Germinal center (tissue), 1 donor: ENCODE measurements at regions not wholly inside any gene's neighbourhood (a gene's known extent, or its start where the extent isn't known, plus 50 kb on each side); places are given as distances from the start of the nearest gene placed in this dataset.
"Not testable (repeated sequence)": the region's sequence is repeated elsewhere in the genome, so short reads cannot be mapped to it uniquely, and the experiment has no call there.

Experiments
- DNase-seq: peaks from one replicate; pipeline ENCODE4 v3.0.0; 2012; ENCODE audit warnings: mixed read lengths, low spot score

DNA sequence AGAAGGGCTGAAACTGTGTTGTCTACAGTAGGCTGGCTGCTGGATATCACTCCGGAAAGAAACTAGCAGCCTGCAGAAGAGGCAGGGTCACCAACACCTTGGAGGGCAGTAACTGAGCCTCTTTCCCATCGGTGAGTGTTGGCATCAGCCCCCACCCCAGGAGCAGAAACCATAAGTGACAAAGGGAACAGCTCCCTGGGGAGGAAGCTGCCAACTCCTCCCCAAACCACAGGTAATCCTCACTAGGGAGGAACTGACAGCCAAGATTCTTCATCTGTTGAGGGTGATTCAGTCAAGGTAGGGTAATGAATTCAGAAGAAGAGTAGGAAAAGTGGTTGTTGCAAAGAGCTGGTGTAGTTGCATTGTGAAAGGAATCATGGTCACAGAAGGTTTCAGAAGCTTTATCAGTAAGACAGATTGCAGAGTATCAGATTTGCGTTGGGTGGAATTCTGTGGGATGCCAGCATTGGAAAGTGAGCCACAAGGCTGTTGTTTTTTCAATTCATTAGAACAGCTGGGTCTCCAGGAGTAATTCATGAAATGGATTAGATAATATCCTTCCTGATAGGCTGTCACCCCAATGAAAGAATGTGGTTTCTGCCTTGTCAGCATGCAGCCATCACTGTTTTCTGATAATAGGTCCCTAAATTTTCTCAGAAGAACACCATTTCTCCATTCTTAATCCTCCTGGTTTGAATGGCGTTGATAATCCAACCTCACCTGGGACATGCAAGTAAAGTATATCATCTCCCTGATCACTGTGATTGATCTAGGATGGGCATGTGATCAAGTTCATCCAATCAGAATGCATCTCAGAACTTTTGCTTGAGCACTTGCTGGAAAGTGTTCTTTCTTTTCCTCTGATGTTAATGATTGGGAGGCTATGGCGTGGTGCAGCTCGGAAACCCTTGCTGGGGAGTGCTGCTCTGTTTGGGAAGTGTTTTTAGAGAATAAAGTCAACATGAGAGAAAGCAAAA is 75.0 kb upstream of the CTBP2 start:
- DNase-seq: no peak

DNA sequence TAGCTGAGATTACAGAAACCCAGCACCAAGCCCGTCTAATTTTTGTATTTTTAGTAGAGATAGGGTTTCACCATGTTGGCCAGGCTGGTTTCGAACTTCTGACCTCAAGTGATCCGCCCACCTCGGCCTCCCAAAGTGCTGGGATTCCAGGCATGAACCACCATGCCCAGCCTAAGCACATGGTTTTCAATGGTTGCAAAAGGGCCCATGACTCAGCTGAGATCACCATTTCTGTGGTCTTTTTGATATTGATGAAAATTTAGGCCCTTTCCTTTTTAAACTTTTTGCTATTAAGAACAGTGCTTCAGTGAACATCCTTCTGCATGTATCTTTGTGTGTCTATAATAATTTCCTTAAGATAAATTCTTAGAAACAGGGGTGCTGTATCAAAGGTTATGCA is 74.2 kb upstream of the CTBP2 start:
- not testable (repeated sequence) for DNase-seq

DNA sequence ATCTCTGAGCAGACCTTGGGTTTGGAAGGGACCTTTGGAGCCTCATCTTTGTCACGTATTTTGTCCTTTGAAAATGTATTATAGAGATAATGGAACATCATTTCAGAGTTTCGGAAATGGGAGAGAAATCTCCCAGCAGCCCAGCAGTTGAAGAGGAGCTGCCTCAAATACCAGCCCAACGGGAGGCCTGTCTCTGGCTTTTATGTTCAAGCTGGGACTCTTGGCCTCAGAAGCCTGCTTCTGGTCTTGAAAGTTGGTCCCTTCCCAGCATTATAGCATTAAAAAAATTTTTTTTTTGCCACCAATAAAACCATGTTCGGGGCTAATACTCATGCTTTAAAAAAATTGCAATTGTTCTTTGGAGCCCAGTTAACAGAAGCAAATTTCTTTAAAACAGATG is 73.4 kb upstream of the CTBP2 start:
- DNase-seq: no peak

- DNase-seq: no peak
Observed at GRCh38 chr10:125232841-125233240, 72.5 kb upstream of the CTBP2 start.

DNA sequence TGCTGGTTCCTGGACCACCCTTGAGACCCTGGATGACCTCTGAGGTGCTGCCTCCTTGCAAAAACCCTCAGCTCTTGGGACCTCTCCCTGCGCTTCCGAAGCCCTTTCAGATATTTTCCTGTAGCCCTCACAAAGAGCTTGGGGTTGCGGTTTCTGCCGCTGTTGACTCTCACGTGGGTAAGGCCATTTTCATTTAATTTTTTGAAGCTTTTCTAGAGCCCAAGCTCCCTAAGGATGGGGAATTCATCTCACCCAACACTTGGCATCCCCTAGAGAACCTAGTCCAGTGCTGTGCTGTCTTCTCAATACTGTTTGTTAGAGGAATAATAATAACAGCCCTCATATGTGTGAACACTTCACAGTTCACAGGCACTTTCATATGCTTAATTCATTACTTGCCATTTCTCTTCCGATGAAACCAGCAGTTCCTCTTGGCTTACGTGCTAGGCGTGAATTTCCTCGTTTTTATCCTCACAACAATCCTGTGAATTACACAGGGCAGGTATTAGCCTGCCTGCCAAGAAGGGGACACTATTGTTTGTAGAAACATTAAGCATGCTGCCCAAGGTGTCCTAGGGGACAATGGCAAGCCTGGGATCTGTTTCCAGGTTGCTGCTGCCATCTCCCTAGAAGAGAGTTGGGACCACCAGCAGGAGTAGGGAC is 71.6 kb upstream of the CTBP2 start:
- no peak for DNase-seq

GRCh38 chr10:125231116-125231812 is 70.9 kb upstream of the CTBP2 start:
- DNase-seq: no peak

- no peak for DNase-seq
Observed at GRCh38 chr10:125230251-125230650, 69.9 kb upstream of the CTBP2 start.

- DNase-seq: not testable (repeated sequence)
Observed at GRCh38 chr10:125228245-125228940, 68.0 kb upstream of the CTBP2 start.

- no peak for DNase-seq
Observed at GRCh38 chr10:125227546-125227945, 67.2 kb upstream of the CTBP2 start.

- DNase-seq: no peak
Observed at GRCh38 chr10:125226823-125227222, 66.5 kb upstream of the CTBP2 start.

DNA sequence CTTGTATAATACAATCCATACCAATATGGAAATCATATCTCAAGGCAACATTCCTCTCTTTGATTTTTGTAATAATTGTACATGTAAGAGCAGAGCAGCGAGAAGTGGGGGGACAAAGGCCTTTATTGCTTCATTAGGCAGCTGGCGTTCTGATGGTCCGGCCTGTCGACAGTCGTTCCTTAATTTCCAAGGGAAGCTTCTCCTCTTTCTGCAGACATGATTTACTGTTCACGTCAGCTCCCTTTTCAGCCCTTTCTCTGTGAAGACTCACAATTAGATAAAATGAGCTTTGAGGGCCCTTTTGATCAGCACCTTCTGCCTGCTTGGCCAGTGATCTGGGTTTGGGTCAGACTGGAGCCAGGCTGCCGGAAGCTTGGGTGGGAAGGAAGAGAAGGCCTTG is 65.6 kb upstream of the CTBP2 start:
- no peak for DNase-seq

DNA sequence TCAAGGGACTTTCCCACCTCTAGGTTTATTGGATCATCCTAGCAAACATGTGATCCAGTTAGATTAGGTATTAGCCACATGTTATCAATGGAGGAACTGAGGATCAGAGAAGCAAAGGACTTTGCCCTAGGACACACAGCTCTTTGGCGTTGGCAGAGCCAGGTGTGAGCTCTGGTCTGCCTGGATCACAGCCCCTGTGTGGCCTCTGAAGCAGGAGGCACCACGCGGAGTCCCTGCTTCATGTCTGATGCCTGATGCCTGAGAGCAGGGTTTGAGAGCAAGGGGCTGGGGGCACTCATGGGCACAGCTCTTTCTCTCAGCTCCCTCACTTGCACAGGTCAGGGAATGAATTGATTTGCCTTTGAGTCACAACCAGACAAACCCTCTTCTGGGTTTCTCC is 64.7 kb upstream of the CTBP2 start:
- DNase-seq: no peak

DNA sequence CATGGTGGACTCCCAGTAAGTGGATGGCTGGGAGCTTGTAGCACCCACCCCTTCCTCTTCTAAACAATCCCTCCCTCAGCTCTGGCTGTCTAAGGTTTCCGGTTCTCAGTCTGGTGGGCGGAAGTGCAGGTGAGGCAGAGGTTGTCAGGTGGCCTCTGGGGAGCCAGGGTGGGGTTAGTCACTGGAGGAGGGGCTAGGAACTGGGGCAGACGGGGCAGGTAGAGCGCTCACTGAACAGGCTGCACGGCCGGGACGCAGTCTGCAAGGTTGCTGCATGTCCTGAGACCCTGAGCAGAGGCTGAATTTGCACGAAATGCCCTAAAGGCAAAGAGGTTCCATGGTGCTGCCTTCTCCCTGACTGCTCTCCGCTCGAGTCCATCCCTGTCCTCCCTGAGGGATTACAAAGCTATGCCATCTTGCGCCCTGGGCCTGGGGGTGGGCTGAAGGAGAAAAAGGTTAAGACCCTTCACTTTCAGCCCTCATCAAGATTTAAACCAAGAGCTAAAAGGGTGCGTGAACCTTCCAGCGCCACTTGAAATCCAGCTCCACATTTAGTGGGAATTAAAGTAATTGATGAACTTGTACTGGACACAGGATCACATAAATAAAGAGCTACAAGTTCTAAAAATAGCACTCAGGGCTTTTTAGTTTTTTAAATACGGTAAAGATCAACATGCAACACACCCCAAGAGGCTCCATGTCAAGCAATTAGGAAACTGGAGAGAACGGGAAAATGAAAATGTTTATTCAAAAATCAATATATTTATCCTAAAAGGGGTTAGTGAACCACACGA is 62.3 kb upstream of the CTBP2 start:
- DNase-seq: no peak

GRCh38 chr10:125221716-125222115 is 61.4 kb upstream of the CTBP2 start:
- no peak for DNase-seq

DNA sequence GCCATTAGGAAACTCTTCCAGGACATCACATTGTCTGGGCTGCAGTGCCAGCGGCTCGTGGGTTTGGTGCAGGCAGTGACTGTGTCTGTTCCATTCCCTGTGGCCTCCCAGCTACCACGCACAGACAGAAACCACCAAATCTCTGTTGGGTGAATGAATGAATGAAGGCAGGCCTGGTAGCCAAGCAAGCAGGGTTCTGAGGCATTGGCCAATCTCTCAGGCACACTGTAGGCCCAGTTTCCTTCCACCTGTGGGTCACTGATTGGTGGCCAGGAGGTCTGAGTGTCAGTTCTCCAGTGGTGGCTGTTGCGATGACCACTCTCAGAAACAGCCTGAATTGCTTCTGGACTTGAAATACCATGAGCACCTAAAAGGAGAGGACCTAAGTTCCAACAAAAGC is 59.4 kb upstream of the CTBP2 start:
- no peak for DNase-seq

DNA sequence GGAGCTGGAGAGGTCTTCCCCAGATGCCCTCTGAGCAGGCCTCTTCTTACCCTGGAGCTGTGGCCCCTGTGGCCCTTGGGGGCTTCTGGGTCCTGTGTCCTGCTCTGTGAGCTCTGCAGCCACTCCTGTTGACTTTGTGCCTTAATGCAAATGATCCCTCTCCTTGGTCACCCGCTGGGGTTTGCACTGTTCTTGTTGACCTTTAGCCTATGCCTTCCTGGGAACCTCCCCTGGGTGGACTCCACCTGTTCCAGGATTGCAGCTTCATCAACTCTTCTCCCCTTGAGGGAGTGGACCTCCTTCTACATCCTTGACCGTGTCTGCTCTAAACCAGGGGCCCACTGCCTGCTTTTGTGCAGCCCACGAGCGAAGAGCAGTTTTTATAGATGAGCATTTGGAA is 58.6 kb upstream of the CTBP2 start:
- DNase-seq: no peak

GRCh38 chr10:125217990-125218675 is 57.8 kb upstream of the CTBP2 start:
- no peak for DNase-seq

GRCh38 chr10:125216861-125217260 is 56.5 kb upstream of the CTBP2 start:
- DNase-seq: no peak

- no peak for DNase-seq
Observed at GRCh38 chr10:125216309-125216708, 55.9 kb upstream of the CTBP2 start.

- DNase-seq: no peak
Observed at GRCh38 chr10:125214283-125214570, 53.9 kb upstream of the CTBP2 start.
